Stomach smooth muscle (tissue), 2 donors: ENCODE measurements at regions not wholly inside any gene's neighbourhood (a gene's known extent, or its start where the extent isn't known, plus 50 kb on each side); places are given as distances from the start of the nearest gene placed in this dataset.
"Not testable (repeated sequence)": the region's sequence is repeated elsewhere in the genome, so short reads cannot be mapped to it uniquely, and the experiment has no call there.

ENCODE experiments used
- H3K27ac ChIP-seq: one replicate; pipeline ENCODE4 v1.7.0; 2013; ENCODE audit warnings: mild to moderate bottlenecking, low read length, inconsistent platforms
- H3K27me3 ChIP-seq, 2 donors: one replicate each; pipeline ENCODE4 v1.7.0; 2013; ENCODE audit warnings: low read length in 2 of 2; ENCODE audit not compliant: insufficient read depth in 2 of 2, control insufficient read depth in 1 of 2
- H3K36me3 ChIP-seq, 2 donors: one replicate each; pipeline ENCODE4 v1.7.0; 2013; ENCODE audit warnings: low read length in 2 of 2; ENCODE audit not compliant: control insufficient read depth in 2 of 2, insufficient read depth in 2 of 2
- H3K4me1 ChIP-seq: one replicate; pipeline ENCODE4 v1.7.0; 2013; ENCODE audit warnings: low read length; ENCODE audit not compliant: control insufficient read depth, insufficient read depth
- H3K4me3 ChIP-seq, 2 donors: one replicate each; pipeline ENCODE4 v1.7.0; 2013; ENCODE audit warnings: low read length in 2 of 2
- H3K9ac ChIP-seq, 2 donors: one replicate each; pipeline ENCODE4 v1.7.0; 2013; ENCODE audit warnings: low read length in 2 of 2, mild to moderate bottlenecking in 1 of 2
- H3K9me3 ChIP-seq, 2 donors: one replicate each; pipeline ENCODE4 v1.7.0; 2013; ENCODE audit warnings: low read length in 2 of 2; ENCODE audit not compliant: control insufficient read depth in 2 of 2
- donor health status: healthy.
- donor health status: Pancreatic carcinoma.

- Histone ChIP-seq H3K9ac (no peak overlapping the region), H3K27ac (no peak overlapping the region), H3K9me3 (peaks cover 2 to 7% of the 10 kb centered on the region in 2 donors), H3K4me1 (no peaks in the 10 kb centered on the region), H3K27me3 (peaks cover 0 to 2% of the 10 kb centered on the region in 2 donors), H3K4me3 (no peak overlapping the region), H3K36me3 (no peaks in the 10 kb centered on the region)
These were observed 147.4 kb downstream of the ABHD5 start for GRCh38 chr3:43838009-43838758.

- no peak overlapping the region for H3K27ac ChIP-seq
- no peak overlapping the region for H3K9ac ChIP-seq
- peaks cover 0 to 2% of the 10 kb centered on the region in 2 donors for H3K27me3 ChIP-seq
- H3K36me3 ChIP-seq: no peaks in the 10 kb centered on the region
- no peaks in the 10 kb centered on the region for H3K4me1 ChIP-seq
- no peak overlapping the region for H3K4me3 ChIP-seq
- H3K9me3 ChIP-seq: peaks cover 2 to 7% of the 10 kb centered on the region in 2 donors
These were observed 148.1 kb downstream of the ABHD5 start for GRCh38 chr3:43838877-43839276.

- H3K9ac ChIP-seq: no peak overlapping the region
- H3K27ac ChIP-seq: no peak overlapping the region
- H3K27me3 ChIP-seq: no peaks in the 10 kb centered on the region
- no peak overlapping the region for H3K4me3 ChIP-seq
- peaks cover 0 to 4% of the 10 kb centered on the region in 2 donors for H3K9me3 ChIP-seq
- no peaks in the 10 kb centered on the region for H3K36me3 ChIP-seq
- H3K4me1 ChIP-seq: no peaks in the 10 kb centered on the region
These were observed 152.6 kb downstream of the ABHD5 start for GRCh38 chr3:43843386-43843785.

GRCh38 chr3:43844757-43845156, 154.0 kb downstream of the ABHD5 start:
- no peaks in the 10 kb centered on the region for H3K4me1 ChIP-seq
- no peaks in the 10 kb centered on the region for H3K27me3 ChIP-seq
- H3K4me3 ChIP-seq: no peak overlapping the region
- no peak overlapping the region for H3K27ac ChIP-seq
- H3K9ac ChIP-seq: no peak overlapping the region
- H3K9me3 ChIP-seq: no peaks in the 10 kb centered on the region
- H3K36me3 ChIP-seq: no peaks in the 10 kb centered on the region

GRCh38 chr3:43845553-43845952, 154.8 kb downstream of the ABHD5 start:
- H3K27ac ChIP-seq, H3K4me3 ChIP-seq, H3K9me3 ChIP-seq, H3K36me3 ChIP-seq, H3K27me3 ChIP-seq, H3K4me1 ChIP-seq, H3K9ac ChIP-seq: not testable (repeated sequence)

- no peak overlapping the region for H3K9ac ChIP-seq
- H3K27me3 ChIP-seq: peaks cover 0 to 18% of the 10 kb centered on the region in 2 donors
- H3K27ac ChIP-seq: no peak overlapping the region
- H3K9me3 ChIP-seq: no peaks in the 10 kb centered on the region
- no peaks in the 10 kb centered on the region for H3K4me1 ChIP-seq
- H3K36me3 ChIP-seq: no peaks in the 10 kb centered on the region
- no peak overlapping the region for H3K4me3 ChIP-seq
These were observed 161.3 kb downstream of the ABHD5 start for GRCh38 chr3:43852066-43852465.

- peaks cover 8 to 33% of the 10 kb centered on the region in 2 donors for H3K27me3 ChIP-seq
- H3K4me3 ChIP-seq: no peak overlapping the region
- H3K9ac ChIP-seq: no peak overlapping the region
- H3K9me3 ChIP-seq: no peaks in the 10 kb centered on the region
- no peaks in the 10 kb centered on the region for H3K36me3 ChIP-seq
- H3K4me1 ChIP-seq: no peaks in the 10 kb centered on the region
- no peak overlapping the region for H3K27ac ChIP-seq
These were observed 163.5 kb downstream of the ABHD5 start for GRCh38 chr3:43854283-43854682.

- H3K4me3 ChIP-seq: no peak overlapping the region
- no peaks in the 10 kb centered on the region for H3K36me3 ChIP-seq
- H3K27me3 ChIP-seq: peaks cover 8 to 39% of the 10 kb centered on the region in 2 donors
- no peaks in the 10 kb centered on the region for H3K4me1 ChIP-seq
- no peak overlapping the region for H3K9ac ChIP-seq
- H3K27ac ChIP-seq: no peak overlapping the region
- H3K9me3 ChIP-seq: no peaks in the 10 kb centered on the region
These were observed 164.2 kb downstream of the ABHD5 start for GRCh38 chr3:43854916-43855315.

GRCh38 chr3:43855674-43856299, 165.0 kb downstream of the ABHD5 start:
- Histone ChIP-seq H3K27ac (no peak overlapping the region), H3K9me3 (no peaks in the 10 kb centered on the region), H3K36me3 (no peaks in the 10 kb centered on the region), H3K4me3 (no peak overlapping the region), H3K9ac (no peak overlapping the region), H3K4me1 (no peaks in the 10 kb centered on the region), H3K27me3 (peaks cover 8 to 39% of the 10 kb centered on the region in 2 donors)

GRCh38 chr3:43856351-43856750, 165.6 kb downstream of the ABHD5 start:
- no peak overlapping the region for H3K27ac ChIP-seq
- no peaks in the 10 kb centered on the region for H3K36me3 ChIP-seq
- no peak overlapping the region for H3K9ac ChIP-seq
- peaks cover 8 to 39% of the 10 kb centered on the region in 2 donors for H3K27me3 ChIP-seq
- H3K4me1 ChIP-seq: no peaks in the 10 kb centered on the region
- H3K9me3 ChIP-seq: no peaks in the 10 kb centered on the region
- no peak overlapping the region for H3K4me3 ChIP-seq

GRCh38 chr3:43856761-43857160, 166.0 kb downstream of the ABHD5 start:
- Histone ChIP-seq H3K9me3 (no peaks in the 10 kb centered on the region), H3K9ac (no peak overlapping the region), H3K4me1 (no peaks in the 10 kb centered on the region), H3K27ac (no peak overlapping the region), H3K27me3 (peaks cover 8 to 39% of the 10 kb centered on the region in 2 donors), H3K36me3 (no peaks in the 10 kb centered on the region), H3K4me3 (no peak overlapping the region)
